Hematopoietic multipotent progenitor cell treated with erythropoietin and hydrocortisone succinate and interleukin-3 and kit ligand, for 17 days (in vitro differentiated cells): ENCODE measurements at regions not wholly inside any gene's neighbourhood (a gene's known extent, or its start where the extent isn't known, plus 50 kb on each side); places are given as distances from the start of the nearest gene placed in this dataset.
"Not testable (repeated sequence)": the region's sequence is repeated elsewhere in the genome, so short reads cannot be mapped to it uniquely, and the experiment has no call there.

Experiments used
- DNase-seq: peaks from one replicate; pipeline ENCODE4 v3.0.0-alpha.2; 2015; ENCODE audit warnings: low spot score

GRCh38 chr9:2497666-2498400, 123.8 kb upstream of the VLDLR start:
- no peak for DNase-seq

DNA sequence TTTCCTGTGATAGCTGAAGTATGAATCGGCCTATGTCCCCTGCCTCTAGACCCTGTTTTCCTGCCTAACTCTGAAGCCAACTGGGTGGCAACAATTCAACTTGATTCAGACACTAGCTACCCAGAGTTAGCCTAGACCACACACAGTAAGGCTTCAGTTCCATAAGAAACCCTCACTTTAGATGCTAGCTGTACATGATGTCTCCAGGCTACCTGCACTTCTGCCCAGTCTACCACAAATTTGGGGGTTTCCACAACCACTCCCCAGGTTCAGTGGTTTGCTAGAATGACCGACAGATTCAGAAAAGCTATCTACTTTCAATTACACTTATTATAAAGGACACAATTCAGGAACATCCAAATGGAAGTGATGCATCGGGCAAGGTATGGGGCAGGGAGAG, 119.4 kb upstream of the VLDLR start:
- no peak for DNase-seq

- no peak for DNase-seq
Measured at GRCh38 chr9:2502760-2503159, 118.8 kb upstream of the VLDLR start.

DNA sequence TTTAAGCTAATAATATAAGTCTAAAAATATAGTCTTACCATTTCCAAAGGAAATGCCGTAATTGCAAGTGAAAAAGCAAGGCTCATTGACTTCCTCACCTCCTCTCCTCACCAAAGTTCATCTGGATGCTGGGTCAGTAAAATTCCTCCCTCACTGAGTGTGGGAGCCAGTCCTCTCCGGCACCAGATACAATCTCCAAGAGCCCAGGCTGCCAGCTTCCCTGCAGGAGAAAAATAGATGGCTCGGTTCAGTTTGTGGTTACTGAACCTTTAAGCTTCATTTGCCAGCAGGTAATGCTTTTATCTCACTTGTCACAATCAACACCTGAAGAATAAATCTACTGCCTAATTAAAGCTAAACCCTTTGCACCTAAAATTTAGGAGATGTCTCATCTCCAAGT, 115.3 kb upstream of the VLDLR start:
- no peak for DNase-seq

GRCh38 chr9:2523591-2523990, 98.0 kb upstream of the VLDLR start:
- no peak for DNase-seq

DNA sequence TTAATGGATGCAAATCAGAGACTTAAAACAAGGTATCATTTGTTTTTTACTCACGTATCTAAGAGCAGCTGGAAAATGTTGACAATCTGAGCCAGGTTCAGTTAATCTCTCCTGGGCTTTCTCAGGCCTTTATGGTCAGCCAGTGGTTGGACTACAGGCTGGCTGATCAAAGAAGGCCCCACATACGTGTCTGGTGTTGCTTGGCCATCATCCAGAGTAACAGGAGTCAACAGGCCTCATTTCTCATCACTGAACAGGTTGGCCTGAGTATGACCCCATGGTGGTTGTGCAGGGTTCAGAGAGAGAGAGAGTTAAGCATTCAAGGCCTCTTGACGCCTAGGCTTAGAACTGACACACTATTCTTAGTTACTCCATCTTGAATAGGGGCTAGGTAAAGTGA, 97.0 kb upstream of the VLDLR start:
- DNase-seq: no peak

DNA sequence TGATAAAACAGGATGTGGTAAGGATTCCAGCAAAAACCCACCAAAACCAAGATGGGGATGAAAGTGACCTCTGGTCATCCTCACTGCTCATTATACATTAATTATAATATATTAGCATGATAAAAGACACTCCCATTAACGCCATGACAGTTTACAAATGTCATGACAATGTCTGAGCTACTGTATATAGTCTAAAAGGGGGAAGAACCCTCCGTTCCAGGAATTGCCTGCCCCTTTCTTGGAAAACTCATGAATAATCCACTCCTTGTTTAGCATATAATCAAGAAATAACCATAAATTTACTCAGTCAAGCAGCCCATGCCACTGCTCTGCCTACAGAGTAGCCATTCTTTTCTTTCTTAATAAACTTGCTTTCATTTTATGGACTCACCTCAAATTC, 96.4 kb upstream of the VLDLR start:
- DNase-seq: no peak

DNA sequence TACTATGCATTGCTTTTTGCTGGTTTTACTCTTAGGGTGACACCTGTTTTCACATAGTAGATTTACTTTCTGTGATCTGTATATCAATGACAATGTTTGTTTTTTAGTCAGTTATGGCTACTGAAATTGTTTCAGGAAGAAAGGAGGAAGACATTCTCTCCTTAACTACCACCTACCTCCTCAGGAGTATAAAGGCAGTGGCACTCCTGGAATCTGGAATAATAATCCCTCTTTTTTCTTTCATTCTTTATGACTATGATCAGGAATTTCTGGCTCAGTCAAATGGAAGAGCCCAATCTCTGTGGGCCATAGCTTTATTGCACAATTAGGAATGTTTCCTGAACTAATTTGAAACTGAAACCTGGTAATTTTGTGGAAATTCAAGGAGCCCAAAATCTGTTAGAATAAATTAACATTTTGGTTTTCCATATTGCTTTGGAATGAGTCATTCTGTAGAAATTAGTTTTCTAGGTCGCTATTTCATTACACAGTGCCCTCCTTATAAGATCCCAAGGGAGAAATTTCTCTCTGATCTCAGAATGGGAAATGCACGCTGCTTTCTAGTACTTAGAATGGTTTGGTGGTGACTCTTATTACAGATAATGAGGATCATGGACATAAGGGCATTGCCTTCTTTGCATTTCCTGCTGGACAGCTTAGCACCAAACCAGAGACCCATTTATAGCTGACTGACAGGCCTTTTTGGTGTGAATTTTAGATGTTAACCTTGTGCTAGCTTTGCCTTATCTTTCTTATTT, 95.3 kb upstream of the VLDLR start:
- no peak for DNase-seq

DNA sequence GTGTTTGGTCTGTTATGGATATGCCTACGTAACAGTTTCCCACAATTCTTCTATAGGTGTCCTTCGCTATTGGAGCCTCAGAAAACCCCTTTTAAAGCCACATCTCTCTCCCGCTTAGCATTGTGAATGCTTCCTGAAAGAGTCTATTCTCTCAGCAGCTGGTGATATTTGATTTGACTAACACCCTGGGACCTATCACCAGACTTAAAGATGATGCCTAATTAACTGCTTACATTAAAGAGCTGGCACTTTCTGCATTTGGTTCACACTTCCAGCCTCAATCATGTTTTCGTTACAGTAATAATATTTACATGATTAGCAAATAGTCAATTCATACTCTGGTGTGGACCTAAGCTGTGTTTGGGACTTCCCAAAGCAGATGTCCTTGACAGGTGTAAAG, 90.1 kb upstream of the VLDLR start:
- no peak for DNase-seq

DNA sequence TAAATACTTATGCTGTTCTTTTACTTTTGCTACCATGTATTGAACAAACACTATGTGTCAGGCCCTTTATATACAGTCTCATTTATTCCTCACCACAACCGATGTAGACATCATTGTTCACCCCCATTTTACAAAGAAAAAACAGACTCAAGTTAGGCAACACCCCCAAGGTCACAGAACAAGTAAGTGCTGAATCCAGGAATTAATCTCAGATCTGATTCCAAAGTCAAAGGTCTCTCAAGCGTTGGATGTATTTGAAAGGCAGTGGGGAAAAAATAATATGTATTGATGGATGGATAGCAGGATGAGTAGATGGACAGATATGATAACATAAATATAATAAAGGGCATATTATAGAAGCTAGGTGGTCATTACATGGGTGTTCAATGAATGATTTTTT, 85.1 kb upstream of the VLDLR start:
- no peak for DNase-seq

GRCh38 chr9:2545881-2546490, 75.6 kb upstream of the VLDLR start:
- no peak for DNase-seq

GRCh38 chr9:2555899-2556600, 65.5 kb upstream of the VLDLR start:
- DNase-seq: not testable (repeated sequence)

DNA sequence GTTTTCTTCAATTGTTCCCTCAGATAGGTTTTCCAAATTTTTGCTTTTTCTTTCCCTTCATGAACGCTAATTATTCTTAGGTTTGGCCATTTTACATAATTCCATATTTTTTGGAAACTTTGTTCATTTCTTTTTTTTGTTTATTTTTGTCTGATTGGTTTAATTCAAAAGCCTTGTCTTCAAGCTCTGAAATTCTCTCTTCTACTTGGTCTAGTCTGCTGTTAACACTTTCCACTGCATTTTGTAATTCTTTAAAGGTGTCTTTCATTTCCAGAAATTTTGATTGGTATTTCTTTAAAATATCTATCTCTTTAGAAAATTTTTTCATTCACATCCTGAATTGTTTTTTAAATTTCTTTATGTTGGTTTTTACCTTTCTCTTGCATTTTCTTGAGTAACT, 63.9 kb upstream of the VLDLR start:
- no peak for DNase-seq

- no peak for DNase-seq
Measured at GRCh38 chr9:2559192-2560152, 62.1 kb upstream of the VLDLR start.

DNA sequence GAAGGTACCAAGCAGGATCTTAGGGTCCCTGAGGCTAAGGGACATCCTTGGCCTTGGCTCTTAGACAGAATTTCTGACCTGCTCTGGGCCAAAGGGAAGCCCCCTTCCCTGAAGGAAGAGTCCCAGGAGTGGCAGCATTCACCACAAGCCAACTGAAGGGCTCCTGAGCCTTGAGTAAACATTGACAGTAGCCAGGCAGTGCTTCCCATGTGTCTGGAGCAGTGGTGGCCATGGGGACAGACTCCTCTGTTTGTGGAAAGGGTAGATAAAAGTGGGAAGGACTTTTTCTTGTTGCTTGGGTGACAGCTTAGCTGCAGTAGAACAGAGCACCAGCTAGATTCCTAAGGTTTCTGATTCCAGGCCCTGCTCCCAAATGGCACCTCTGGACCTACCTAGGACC, 61.4 kb upstream of the VLDLR start:
- no peak for DNase-seq

DNA sequence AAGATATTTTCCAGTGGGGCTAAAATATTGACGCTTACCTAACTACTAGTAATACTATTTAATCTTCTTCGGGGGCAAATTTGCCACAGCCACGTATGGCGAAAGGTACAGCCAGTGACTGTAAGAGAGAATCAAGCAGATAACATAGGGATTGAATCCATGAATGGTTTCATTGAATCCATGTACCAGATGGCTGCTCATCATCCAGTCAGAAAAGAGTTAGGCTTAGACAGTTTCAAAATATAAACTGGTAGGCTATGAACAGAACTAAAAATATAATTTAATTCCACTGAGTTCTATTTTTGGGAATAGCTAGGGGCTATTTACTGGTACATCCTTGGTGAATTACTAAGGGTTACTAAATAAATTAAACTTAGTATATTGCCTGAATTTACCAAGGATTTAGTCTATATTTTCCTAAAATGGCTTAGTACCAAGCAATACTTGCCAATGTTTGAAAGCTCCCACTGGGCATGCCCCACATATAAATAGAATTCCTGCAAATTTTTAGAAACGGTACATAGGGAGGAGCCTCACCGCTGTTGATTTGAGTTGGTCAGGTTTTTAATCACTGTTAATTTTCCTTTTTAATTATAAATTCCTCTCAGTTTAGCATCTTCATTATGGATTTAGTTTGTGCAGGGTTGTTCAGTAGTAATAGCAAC, 55.8 kb upstream of the VLDLR start:
- no peak for DNase-seq

- no peak for DNase-seq
Measured at GRCh38 chr9:2567922-2568321, 53.7 kb upstream of the VLDLR start.

GRCh38 chr9:2568689-2569088, 52.9 kb upstream of the VLDLR start:
- DNase-seq: no peak

DNA sequence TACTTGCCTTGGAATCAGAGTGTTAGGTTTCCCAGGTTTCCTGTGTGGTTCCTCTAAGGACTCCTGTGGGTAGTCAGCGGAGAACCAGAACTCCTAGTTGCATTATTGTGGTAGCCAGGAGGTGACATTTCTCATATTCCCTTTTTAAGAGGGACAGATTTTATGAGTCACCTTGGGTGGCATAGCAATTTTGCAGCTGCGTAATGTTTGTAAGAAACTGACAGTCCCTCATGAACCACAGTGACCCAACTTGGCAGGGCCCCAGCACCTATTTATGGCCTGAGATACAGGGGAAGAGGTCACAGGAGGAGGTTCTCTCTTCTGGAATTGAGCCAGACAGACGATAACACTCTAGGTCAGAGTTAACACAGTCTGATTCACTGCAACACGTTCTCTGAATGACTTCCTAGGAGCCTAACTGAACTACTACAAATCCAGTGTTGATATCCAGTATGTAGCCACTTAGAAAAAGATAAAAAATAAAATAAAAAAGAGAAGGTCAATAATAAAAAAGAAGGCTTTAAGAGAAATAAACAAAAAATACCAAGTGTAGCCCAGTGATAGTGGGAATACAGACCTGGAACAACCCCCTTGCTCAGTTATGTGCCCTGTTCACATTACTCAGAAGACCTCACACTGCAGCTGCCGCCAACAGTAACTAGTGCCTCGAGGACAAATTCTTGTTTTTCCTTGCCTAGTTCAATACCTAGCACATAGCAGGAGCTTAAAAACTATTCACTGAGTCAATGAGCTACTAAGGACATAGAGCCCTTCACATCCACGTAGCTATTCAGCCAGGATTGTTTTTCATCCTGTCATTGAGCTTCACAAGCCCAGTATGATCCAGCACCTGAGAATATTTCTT, 50.7 kb upstream of the VLDLR start:
- DNase-seq: peak; percentile 66
